B cell (primary cell): ENCODE measurements at regions not wholly inside any gene's neighbourhood (a gene's known extent, or its start where the extent isn't known, plus 50 kb on each side); places are given as distances from the start of the nearest gene placed in this dataset.

Experiments used
- ATAC-seq: fragments of 200-7000 bp; cut with Tn5 transposase; one replicate; pipeline ENCODE4 v1.10.0; 2021; ENCODE audit warnings: low read depth, mild to moderate bottlenecking, moderate number of reproducible peaks, moderate library complexity
- CTCF ChIA-PET: fragments of 350-600 bp; sonication (Branson Sonifier 250); formaldehyde crosslinking; loops from one replicate; lab custom pipeline; 2021; ENCODE audit warnings: antibody characterized with exemption, inconsistent platforms; lab: Charles Lee
- POLR2A ChIA-PET: fragments of 350-600 bp; sonication (Branson Sonifier 250); formaldehyde crosslinking; loops from one replicate; lab custom pipeline; 2021; ENCODE audit warnings: antibody characterized with exemption; lab: Charles Lee
- DNase-seq: peaks from one replicate; pipeline ENCODE4 v3.0.0; 2013
- H2AFZ ChIP-seq: 2 replicates; pipeline ENCODE4 v1.6.1; 2012; ENCODE audit warnings: mild to moderate bottlenecking, low read depth, low read length; ENCODE audit not compliant: insufficient read depth, poor library complexity, severe bottlenecking
- H3K27ac ChIP-seq, 2 donors: 1 replicate in 1 of 2; 2 replicates in 1 of 2; pipeline ENCODE4 v1.5.1; 2012 to 2013; ENCODE audit warnings: low read length in 2 of 2, mild to moderate bottlenecking in 2 of 2, moderate library complexity in 1 of 2
- H3K27me3 ChIP-seq, 4 experiments: fragments of 200-600 bp in 1 of 4; sonication (generic) in 1 of 4; replicated peaks in 1 of 4; 1 replicate in 2 of 4; 2 replicates in 2 of 4; pipeline versions ENCODE4 v1.6.1 to v1.7.0; 2013 to 2016; ENCODE audit warnings: low read length in 3 of 4, mild to moderate bottlenecking in 2 of 4, mixed read lengths in 1 of 4, moderate library complexity in 1 of 4; ENCODE audit not compliant: insufficient read depth in 4 of 4, control insufficient read depth in 3 of 4; ENCODE audit errors: control extremely low read depth in 1 of 4
- H3K36me3 ChIP-seq, 2 experiments: replicated peaks in 1 of 2; 1 replicate in 1 of 2; 2 replicates in 1 of 2; pipeline versions ENCODE4 v1.6.1 to v1.7.1; 2013; ENCODE audit warnings: low read length in 1 of 2; ENCODE audit not compliant: insufficient read depth in 2 of 2, control insufficient read depth in 1 of 2; ENCODE audit errors: control extremely low read depth in 1 of 2, extremely low read depth in 1 of 2
- H3K4me1 ChIP-seq, 2 donors: fragments of 200-600 bp in 1 of 2; sonication (generic) in 1 of 2; 1 replicate in 1 of 2; 2 replicates in 1 of 2; pipeline versions ENCODE4 v1.5.1 to v1.6.1; 2013 to 2017; ENCODE audit warnings: low read length in 2 of 2; ENCODE audit not compliant: control insufficient read depth in 2 of 2, insufficient read depth in 2 of 2
- H3K4me2 ChIP-seq: replicated peaks from 2 replicates; pipeline ENCODE3; 2012; ENCODE audit warnings: mild to moderate bottlenecking, low read depth, low read length; ENCODE audit not compliant: poor library complexity, severe bottlenecking
- H3K4me3 ChIP-seq, 5 experiments: fragments of 200-600 bp in 1 of 5; sonication (generic) in 1 of 5; 1 replicate in 3 of 5; 2 replicates in 2 of 5; pipeline versions ENCODE4 v1.5.1 to v1.7.0; 2011 to 2016; ENCODE audit warnings: low read length in 4 of 5, mild to moderate bottlenecking in 4 of 5, low read depth in 2 of 5, control low read depth in 1 of 5, moderate library complexity in 1 of 5; ENCODE audit not compliant: insufficient read depth in 1 of 5; ENCODE audit errors: control extremely low read depth in 1 of 5, extremely low read depth in 1 of 5
- H3K79me2 ChIP-seq: fragments of 200-600 bp; sonication (generic); one replicate; pipeline ENCODE4 v1.6.0; 2016; ENCODE audit warnings: low read length; ENCODE audit not compliant: control insufficient read depth, insufficient read depth
- H3K9ac ChIP-seq: fragments of 200-600 bp; sonication (generic); 2 replicates; pipeline ENCODE4 v1.6.1; 2017; ENCODE audit warnings: mild to moderate bottlenecking, low read length, moderate library complexity
- H3K9me3 ChIP-seq, 3 donors: one replicate each; pipeline versions ENCODE4 v1.6.1 to v1.7.1; 2013; ENCODE audit warnings: low read length in 2 of 3; ENCODE audit not compliant: control insufficient read depth in 2 of 3, insufficient read depth in 1 of 3; ENCODE audit errors: control extremely low read depth in 1 of 3
- H4K20me1 ChIP-seq: 2 replicates; pipeline ENCODE4 v1.6.0; 2012; ENCODE audit warnings: mild to moderate bottlenecking, low read length; ENCODE audit not compliant: insufficient read depth, control insufficient read depth, poor library complexity, severe bottlenecking
- H3K27ac Mint-ChIP-seq: one replicate; pipeline ENCODE4 v1.8.0; 2021; ENCODE audit warnings: mixed read lengths
- H3K27me3 Mint-ChIP-seq: one replicate; pipeline ENCODE4 v1.8.0; 2021; ENCODE audit warnings: mixed read lengths
- H3K4me1 Mint-ChIP-seq: one replicate; pipeline ENCODE4 v1.8.0; 2021; ENCODE audit warnings: mixed read lengths
- H3K4me3 Mint-ChIP-seq: one replicate; pipeline ENCODE4 v1.8.0; 2021; ENCODE audit warnings: mixed read lengths
- H3K9me3 Mint-ChIP-seq: one replicate; pipeline ENCODE4 v1.8.0; 2022; ENCODE audit warnings: mixed read lengths; ENCODE audit not compliant: insufficient read depth
- CTCF ChIP-seq: fragments of 200-600 bp; IDR thresholded peaks from one replicate; pipeline ENCODE4 v1.8.0; 2022; ENCODE audit warnings: antibody characterized with exemption, mild to moderate bottlenecking
- EZH2 ChIP-seq: IDR thresholded peaks from 2 replicates; pipeline ENCODE4 v1.6.1; 2012; ENCODE audit warnings: borderline replicate concordance, low read depth, mild to moderate bottlenecking, moderate library complexity, low read length; ENCODE audit not compliant: insufficient read depth, poor library complexity, severe bottlenecking
- WGBS: methylation state at CpG from one replicate; pipeline ENCODE4 v1.1.5; 2013; ENCODE audit warnings: missing lambda C conversion rate; ENCODE audit not compliant: insufficient coverage; 5-methylcytosine and 5-hydroxymethylcytosine counted together
- intact Hi-C: fragments of 100-400 bp; cut with micrococcal nuclease; formaldehyde crosslinking; loops from one replicate; pipeline ENCODE4 v1.10.0; 2022

GRCh38 chr1:55276671-55277376 is 61.7 kb upstream of the USP24 start:
- DNase-seq (peak; percentile 20), ATAC-seq (no peak)
- H3K4me3 Mint-ChIP-seq, result peak overlapping the region; percentile 81
- no peak for TF ChIP-seq EZH2
- TF ChIP-seq CTCF, result no peak
- Histone ChIP-seq H3K4me3 (peak overlapping the region in 2 of 5 experiments; percentile 13 to 45), H3K9me3 (no peaks in the 10 kb centered on the region), H3K4me1 (peaks cover 16 to 17% of the 10 kb centered on the region in 2 donors), H2AFZ (peak overlapping the region; percentile 77), H3K36me3 (no peaks in the 10 kb centered on the region), H3K4me2 (peak overlapping the region; percentile 68), H3K27me3 (no peaks in the 10 kb centered on the region), H3K27ac (no peak overlapping the region), H3K9ac (peak overlapping the region; percentile 41), H3K79me2 (peaks cover 2% of the 10 kb centered on the region), H4K20me1 (no peaks in the 10 kb centered on the region)
- H3K9me3 Mint-ChIP-seq, result no peaks in the 10 kb centered on the region
- H3K27me3 Mint-ChIP-seq, result peaks cover 4% of the 10 kb centered on the region
- ChIA-PET CTCF (interaction anchor here (0.6 to 6.8 kb wide), 42 partner anchors 12 to 1308 kb away, joined by 3 to 130 read pairs (median 5); partner anchors contain the start of gene USP24), POLR2A (interaction anchor here (0.7 to 1.4 kb wide), 5 partner anchors 19 to 135 kb away, joined by 3 to 5 read pairs (median 3); partner anchors contain the start of gene USP24)
- H3K27ac Mint-ChIP-seq, result peak overlapping the region; percentile 77
- WGBS, result 98% methylated on average over 7 of the region's 8 CpGs
- intact Hi-C loops, result loop anchor here (1.0 kb wide), 3 partner anchors 17 to 137 kb away; partner anchors contain the start of gene USP24
- H3K4me1 Mint-ChIP-seq, result peaks cover 22% of the 10 kb centered on the region

- Mint-ChIP-seq H3K27ac (no peak overlapping the region), H3K27me3 (no peaks in the 10 kb centered on the region), H3K4me3 (no peak overlapping the region), H3K4me1 (peaks cover 22% of the 10 kb centered on the region), H3K9me3 (no peaks in the 10 kb centered on the region)
- no peak overlapping the region for H2AFZ ChIP-seq
- H3K4me2 ChIP-seq, result no peak overlapping the region
- H3K36me3 ChIP-seq, result no peaks in the 10 kb centered on the region
- no CpG with 5 or more reads among the region's 1 CpG for WGBS
- no peak for DNase-seq
- H3K9ac ChIP-seq, result no peak overlapping the region
- CTCF ChIA-PET, result interaction anchor here (0.7 to 6.8 kb wide), 6 partner anchors 16 to 136 kb away, joined by 3 to 130 read pairs (median 20); partner anchors contain the start of gene USP24
- H3K27me3 ChIP-seq, result no peaks in the 10 kb centered on the region
- H3K9me3 ChIP-seq, result no peaks in the 10 kb centered on the region
- H3K79me2 ChIP-seq, result peaks cover 2% of the 10 kb centered on the region
- peaks cover 16 to 17% of the 10 kb centered on the region in 2 donors for H3K4me1 ChIP-seq
- intact Hi-C loops, result no loop called here
- no peak overlapping the region for H3K27ac ChIP-seq
- POLR2A ChIA-PET, result no interaction called here
- TF ChIP-seq CTCF (no peak), EZH2 (no peak)
- no peak overlapping the region for H3K4me3 ChIP-seq
- H4K20me1 ChIP-seq, result no peaks in the 10 kb centered on the region
- ATAC-seq, result no peak
These were observed 60.8 kb upstream of the USP24 start for GRCh38 chr1:55275941-55276341.
